ENCODE measurements at regions not wholly inside any gene's neighbourhood (a gene's known extent, or its start where the extent isn't known, plus 50 kb on each side); places are given as distances from the start of the nearest gene placed in this dataset.
"Not testable (repeated sequence)": the region's sequence is repeated elsewhere in the genome, so short reads cannot be mapped to it uniquely, and the experiment has no call there.

DNA sequence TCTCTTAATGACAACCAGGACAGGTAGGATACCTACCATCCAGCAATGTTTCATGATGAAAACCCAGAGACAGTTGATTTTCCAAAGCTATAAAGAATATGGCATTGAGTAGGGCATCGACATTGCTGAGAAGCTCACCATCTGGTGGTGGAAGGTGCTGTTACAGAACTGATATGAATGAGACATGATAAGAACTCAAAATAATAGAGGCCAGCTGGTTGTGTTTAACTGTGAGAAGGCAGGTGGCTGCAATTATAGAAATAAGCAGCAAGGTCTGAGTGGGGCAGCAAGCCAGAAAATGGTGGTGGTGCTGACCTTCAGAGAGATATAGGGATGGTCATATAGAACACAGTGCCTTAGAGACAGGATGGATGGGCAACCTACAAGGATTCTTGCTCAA lies 449.7 kb downstream of the BTG1 start:
- no peak overlapping the region for H3K27ac ChIP-seq
- no peak for TF ChIP-seq CTCF (IDR thresholded peaks at IDR 0.05)
- DNase-seq (ENCODE audit: low spot score): no peak
- no peak overlapping the region for H3K4me3 ChIP-seq

DNA sequence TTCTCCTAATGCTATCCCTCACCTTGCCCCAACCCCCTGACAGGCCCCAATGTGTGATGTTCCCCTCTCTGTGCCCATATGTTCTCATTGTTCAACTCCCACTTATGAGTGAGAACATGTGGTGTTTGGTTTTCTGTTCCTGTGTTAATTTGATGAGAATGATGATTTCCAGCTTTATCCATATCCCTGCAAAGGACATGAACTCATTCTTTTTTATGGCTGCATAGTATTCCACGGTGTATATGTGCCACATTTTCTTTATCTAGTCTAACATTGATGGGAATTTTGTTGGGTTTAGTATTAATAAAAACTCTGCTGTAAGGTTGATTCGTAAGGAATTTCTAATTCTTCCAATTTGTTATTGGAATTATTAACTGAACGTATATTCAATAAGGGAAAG lies 450.2 kb downstream of the BTG1 start:
- not testable (repeated sequence) for H3K27ac ChIP-seq, H3K4me3 ChIP-seq

GRCh38 chr12:91690531-91690930 lies 455.1 kb downstream of the BTG1 start:
- Histone ChIP-seq H3K4me3 (no peak overlapping the region), H3K27ac (no peak overlapping the region)
- no peak for TF ChIP-seq CTCF (IDR thresholded peaks at IDR 0.05)
- DNase-seq (ENCODE audit: low spot score): no peak

More for the DNA sequence above, 450.2 kb downstream of the BTG1 start:
- not testable (repeated sequence) for DNase-seq (ENCODE audit: low spot score)

GRCh38 chr12:91687052-91688017 lies 458.3 kb downstream of the BTG1 start:
- no peak for TF ChIP-seq CTCF (IDR thresholded peaks at IDR 0.05)
- H3K4me3 ChIP-seq: no peak overlapping the region
- H3K27ac ChIP-seq: no peak overlapping the region
- DNase-seq (ENCODE audit: low spot score): no peak

DNA sequence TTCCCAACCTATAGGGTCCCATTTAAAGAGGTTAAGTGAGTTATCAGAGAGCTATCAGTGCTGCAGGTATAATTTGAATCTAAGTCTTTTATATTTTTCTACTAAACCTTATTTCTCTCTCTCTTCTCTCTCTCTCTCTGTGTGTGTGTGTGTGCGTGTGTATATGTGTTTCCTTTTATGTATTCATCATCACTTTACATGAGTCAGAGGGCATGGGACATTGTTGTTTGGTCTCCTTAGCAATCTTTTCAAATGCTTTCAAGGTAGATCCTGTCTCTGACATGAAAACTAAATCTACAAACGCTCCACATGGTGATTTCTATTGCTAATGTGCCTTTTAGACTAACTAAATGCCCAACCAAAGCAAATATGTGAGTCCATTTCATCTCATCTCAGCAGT lies 459.7 kb downstream of the BTG1 start:
- no peak for DNase-seq (ENCODE audit: low spot score)
- no peak overlapping the region for H3K27ac ChIP-seq

GRCh38 chr12:91681751-91682150 lies 463.9 kb downstream of the BTG1 start:
- DNase-seq (ENCODE audit: low spot score): no peak
- no peak for TF ChIP-seq CTCF (IDR thresholded peaks at IDR 0.05)
- H3K4me3 ChIP-seq: no peak overlapping the region
- H3K27ac ChIP-seq: no peak overlapping the region

More for the DNA sequence above, 459.7 kb downstream of the BTG1 start:
- TF ChIP-seq CTCF (IDR thresholded peaks at IDR 0.05): no peak
- no peak overlapping the region for H3K4me3 ChIP-seq

DNA sequence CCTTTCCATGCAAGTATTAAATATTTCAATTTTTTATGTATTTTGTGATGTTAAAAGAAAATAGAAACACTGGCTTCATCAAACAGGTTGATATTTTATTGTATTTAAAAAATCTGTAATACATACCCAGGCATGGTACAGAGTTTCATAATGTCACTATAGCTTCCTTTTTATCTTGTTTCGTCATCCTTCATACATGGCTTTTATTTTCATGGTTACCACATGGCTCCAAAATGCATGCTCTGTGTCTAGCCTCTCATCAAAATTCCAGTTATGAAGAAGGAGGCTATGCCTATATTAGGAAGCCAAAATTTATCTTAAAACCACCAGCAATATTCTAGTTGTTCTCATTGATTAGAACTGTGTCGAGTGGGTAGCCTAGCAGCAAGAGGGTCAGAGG lies 464.8 kb downstream of the BTG1 start:
- no peak for DNase-seq (ENCODE audit: low spot score)

More for the DNA sequence above, 464.8 kb downstream of the BTG1 start:
- Histone ChIP-seq H3K27ac (no peak overlapping the region), H3K4me3 (no peak overlapping the region)
- TF ChIP-seq CTCF (IDR thresholded peaks at IDR 0.05): no peak
